ENCODE measurements at regions not wholly inside any gene's neighbourhood (a gene's known extent, or its start where the extent isn't known, plus 50 kb on each side); places are given as distances from the start of the nearest gene placed in this dataset.

GRCh38 chr6:11663519-11663918, 115.1 kb downstream of the ADTRP start:
- no peak for TF ChIP-seq CTCF (IDR thresholded peaks at IDR 0.05; ENCODE audit: low read depth, low read length)
- TF ChIP-seq MAX (IDR thresholded peaks at IDR 0.05; ENCODE audit: low read depth, low read length) = no peak

Measured in NB4 (cell line).